Cardiac muscle cell (in vitro differentiated cells and primary cell): ENCODE measurements at regions not wholly inside any gene's neighbourhood (a gene's known extent, or its start where the extent isn't known, plus 50 kb on each side); places are given as distances from the start of the nearest gene placed in this dataset.
"Not testable (repeated sequence)": the region's sequence is repeated elsewhere in the genome, so short reads cannot be mapped to it uniquely, and the experiment has no call there.

Source experiments
- DNase-seq, 2 donors: peaks; one replicate each; pipeline versions ENCODE4 v3.0.0 to v3.0.0-alpha.2; 2010 to 2017; ENCODE audit warnings: low read depth in 1 of 2, low spot score in 1 of 2
- H3K27ac ChIP-seq: fragments of 200-600 bp; sonication (generic); 2 replicates; pipeline ENCODE4 v1.5.1; 2016
- H3K27me3 ChIP-seq: fragments of 200-600 bp; sonication (generic); 2 replicates; pipeline ENCODE4 v1.6.0; 2016; ENCODE audit warnings: control low read depth
- H3K36me3 ChIP-seq: fragments of 200-600 bp; sonication (generic); 2 replicates; pipeline ENCODE4 v1.5.1; 2016; ENCODE audit warnings: control low read depth
- H3K4me1 ChIP-seq: fragments of 200-600 bp; sonication (generic); 2 replicates; pipeline ENCODE4 v1.8.1; 2017; ENCODE audit warnings: low read depth, mild to moderate bottlenecking, mixed run types
- H3K4me3 ChIP-seq: fragments of 200-600 bp; sonication (generic); 2 replicates; pipeline ENCODE4 v1.5.1; 2016; ENCODE audit warnings: mild to moderate bottlenecking
- H3K9me3 ChIP-seq: fragments of 200-600 bp; sonication (generic); 2 replicates; pipeline ENCODE4 v1.5.1; 2017; ENCODE audit warnings: low read depth, mild to moderate bottlenecking, control low read depth
- CTCF ChIP-seq: IDR thresholded peaks from 2 replicates; pipeline ENCODE4 v1.5.1; 2012; ENCODE audit warnings: low read depth, mild to moderate bottlenecking, low read length

- no peak overlapping the region for H3K27ac ChIP-seq
- no peaks in the 10 kb centered on the region for H3K9me3 ChIP-seq
- no peak for TF ChIP-seq CTCF
- DNase-seq: no peak
- no peaks in the 10 kb centered on the region for H3K36me3 ChIP-seq
- H3K4me1 ChIP-seq: peaks cover 8% of the 10 kb centered on the region
- H3K4me3 ChIP-seq: no peak overlapping the region
- H3K27me3 ChIP-seq: no peaks in the 10 kb centered on the region
Observed at GRCh38 chr18:79603321-79604204, 76.0 kb upstream of the CTDP1 start.

- Histone ChIP-seq H3K27ac (no peak overlapping the region), H3K4me1 (peaks cover 8% of the 10 kb centered on the region), H3K4me3 (no peak overlapping the region), H3K9me3 (no peaks in the 10 kb centered on the region), H3K36me3 (no peaks in the 10 kb centered on the region), H3K27me3 (no peaks in the 10 kb centered on the region)
- no peak for TF ChIP-seq CTCF
- DNase-seq: no peak
Observed at GRCh38 chr18:79604205-79604912, 75.2 kb upstream of the CTDP1 start.

GRCh38 chr18:79604913-79605880 lies 74.4 kb upstream of the CTDP1 start:
- H3K4me1 ChIP-seq: peaks cover 8% of the 10 kb centered on the region
- DNase-seq: no peak

GRCh38 chr18:79606071-79606470 lies 73.5 kb upstream of the CTDP1 start:
- not testable (repeated sequence) for H3K27me3 ChIP-seq, H3K36me3 ChIP-seq, H3K9me3 ChIP-seq, H3K27ac ChIP-seq, H3K4me1 ChIP-seq, DNase-seq, H3K4me3 ChIP-seq

More at GRCh38 chr18:79604913-79605880, 74.4 kb upstream of the CTDP1 start:
- H3K9me3 ChIP-seq: no peaks in the 10 kb centered on the region
- no peaks in the 10 kb centered on the region for H3K36me3 ChIP-seq
- H3K27me3 ChIP-seq: no peaks in the 10 kb centered on the region
- no peak overlapping the region for H3K4me3 ChIP-seq
- TF ChIP-seq CTCF: no peak
- H3K27ac ChIP-seq: no peak overlapping the region

- DNase-seq: no peak
- no peak overlapping the region for H3K4me3 ChIP-seq
- H3K4me1 ChIP-seq: no peaks in the 10 kb centered on the region
- H3K27me3 ChIP-seq: no peaks in the 10 kb centered on the region
- no peak for TF ChIP-seq CTCF
- no peaks in the 10 kb centered on the region for H3K9me3 ChIP-seq
- no peak overlapping the region for H3K27ac ChIP-seq
- H3K36me3 ChIP-seq: no peaks in the 10 kb centered on the region
Observed at GRCh38 chr18:79606621-79607331, 72.8 kb upstream of the CTDP1 start.
